Upper lobe of left lung (tissue), 4 donors: ENCODE measurements at regions not wholly inside any gene's neighbourhood (a gene's known extent, or its start where the extent isn't known, plus 50 kb on each side); places are given as distances from the start of the nearest gene placed in this dataset.

Experiments used
- CTCF ChIP-seq, 6 experiments: fragments of 450-650 bp in 4 of 6; fragments of 200-600 bp in 2 of 6; sonication (generic) in 2 of 6; IDR thresholded peaks; one replicate each; pipeline ENCODE4 v1.5.1; 2016 to 2019; ENCODE audit warnings: antibody characterized with exemption in 6 of 6
- EP300 ChIP-seq, 4 donors: sonication (generic); formaldehyde crosslinking; IDR thresholded peaks; one replicate each; pipeline ENCODE4 v1.5.1; 2017; ENCODE audit warnings: antibody characterized with exemption in 4 of 4, control low read depth in 2 of 4
- POLR2A ChIP-seq, 4 donors: fragments of 450-650 bp; IDR thresholded peaks; one replicate each; pipeline ENCODE4 v1.5.1; 2016 to 2017; ENCODE audit warnings: antibody characterized with exemption in 4 of 4, mild to moderate bottlenecking in 2 of 4
- POLR2AphosphoS5 ChIP-seq, 2 donors: sonication (generic); formaldehyde crosslinking; IDR thresholded peaks; one replicate each; pipeline ENCODE4 v1.5.1; 2017; ENCODE audit warnings: antibody characterized with exemption in 2 of 2

- TF ChIP-seq POLR2AphosphoS5 (IDR thresholded peaks at IDR 0.05) (no peak), CTCF (IDR thresholded peaks at IDR 0.05) (no peak), POLR2A (IDR thresholded peaks at IDR 0.05) (no peak), EP300 (IDR thresholded peaks at IDR 0.05) (no peak)
Measured at GRCh38 chr14:58813745-58814144, 176.0 kb downstream of the DACT1 start.
